GM21717 (cell line): ENCODE measurements at regions not wholly inside any gene's neighbourhood (a gene's known extent, or its start where the extent isn't known, plus 50 kb on each side); places are given as distances from the start of the nearest gene placed in this dataset.
"Not testable (repeated sequence)": the region's sequence is repeated elsewhere in the genome, so short reads cannot be mapped to it uniquely, and the experiment has no call there.

Experiments
- ATAC-seq: cut with Tn5 transposase; IDR thresholded peaks from one replicate; pipeline ENCODE4 v1.9.1; 2021; ENCODE audit warnings: mild to moderate bottlenecking, moderate library complexity; ENCODE audit not compliant: unreplicated experiment

- no peak for ATAC-seq
Measured at GRCh38 chr20:22732751-22733150, 148.4 kb upstream of the FOXA2 start.

DNA sequence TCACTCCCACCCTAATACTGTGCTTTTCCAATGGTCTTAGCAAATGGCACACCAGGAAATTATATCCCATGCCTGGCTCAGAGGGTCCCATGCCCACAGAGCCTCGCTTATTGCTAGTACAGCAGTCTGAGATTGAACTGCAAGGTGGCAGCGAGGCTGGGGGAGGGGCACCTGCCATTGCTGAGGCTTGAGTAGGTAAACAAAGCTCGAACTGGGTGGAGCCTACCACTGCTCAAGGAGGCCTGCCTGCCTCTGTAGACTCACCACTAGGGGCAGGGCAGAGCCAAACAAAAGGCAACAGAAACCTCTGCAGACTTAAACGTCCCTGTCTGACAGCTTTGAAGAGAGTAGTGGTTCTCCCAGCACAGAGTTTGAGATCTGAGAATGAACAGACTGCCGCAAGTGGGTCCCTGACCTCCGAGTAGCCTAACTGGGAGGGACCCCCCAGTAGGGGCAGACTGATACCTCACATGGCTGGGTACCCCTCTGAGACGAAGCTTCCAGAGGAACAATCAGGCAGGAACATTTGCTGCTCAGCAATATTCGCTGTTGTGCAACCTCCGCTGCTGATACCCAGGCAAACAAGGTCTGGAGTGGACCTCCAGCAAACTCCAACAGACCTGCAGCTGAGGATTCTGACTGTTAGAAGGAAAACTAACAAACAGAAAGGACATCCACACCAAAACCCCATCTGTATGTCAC, 150.7 kb upstream of the FOXA2 start:
- ATAC-seq, result not testable (repeated sequence)

DNA sequence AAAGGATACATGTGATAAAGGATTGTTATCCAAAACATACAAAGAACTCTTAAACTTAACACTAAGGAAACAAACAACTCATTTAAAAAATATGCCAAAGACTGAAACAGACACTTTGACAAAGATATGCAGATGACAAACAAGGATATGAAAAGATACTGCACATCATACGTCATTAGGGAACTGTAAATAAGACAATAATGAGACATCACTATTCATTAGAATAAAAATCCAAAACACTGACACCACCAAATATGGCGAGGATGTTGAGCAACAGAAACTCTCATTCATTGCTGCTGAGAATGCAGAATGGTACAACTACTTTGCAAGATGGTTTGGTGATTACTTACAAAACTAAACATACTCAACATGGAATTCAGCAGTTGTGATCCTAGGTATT, 156.5 kb upstream of the FOXA2 start:
- no peak for ATAC-seq

GRCh38 chr20:22744341-22745193, 160.2 kb upstream of the FOXA2 start:
- ATAC-seq, result no peak

DNA sequence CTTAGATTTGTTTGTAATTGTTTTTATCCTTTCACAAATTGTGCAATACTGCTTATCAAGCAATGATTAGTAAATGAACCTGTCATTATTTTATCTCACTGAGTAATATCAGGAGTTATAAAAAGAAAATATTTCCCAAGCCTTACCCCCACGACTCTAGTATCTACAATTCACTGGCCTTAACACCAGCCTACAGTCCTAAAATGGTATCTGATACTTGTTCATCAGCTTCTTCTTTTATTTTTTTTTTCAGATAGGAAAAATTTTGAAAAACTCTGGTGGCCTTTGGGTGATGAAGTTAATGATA, 160.8 kb upstream of the FOXA2 start:
- no peak for ATAC-seq

DNA sequence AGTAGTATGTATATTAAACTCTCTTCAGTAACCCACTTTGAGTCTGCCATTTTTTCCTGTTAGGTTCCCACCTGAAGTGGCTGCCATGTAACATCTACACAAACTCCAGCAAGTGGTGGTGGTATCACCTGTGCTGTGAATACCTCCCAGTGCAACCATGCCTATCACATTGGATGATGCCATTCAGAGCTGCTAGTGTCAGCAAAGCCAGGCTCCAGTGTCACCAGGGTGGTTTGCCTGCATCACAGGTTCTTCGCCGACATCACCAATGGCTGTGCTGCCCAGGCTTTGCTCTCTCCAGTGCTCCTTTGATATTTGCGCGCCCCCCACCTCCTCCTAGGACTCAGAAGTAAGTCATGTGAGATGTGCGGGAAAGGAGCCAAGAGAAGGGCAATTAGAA, 162.6 kb upstream of the FOXA2 start:
- no peak for ATAC-seq

- ATAC-seq, result no peak
Measured at GRCh38 chr20:22752324-22752723, 168.0 kb upstream of the FOXA2 start.

DNA sequence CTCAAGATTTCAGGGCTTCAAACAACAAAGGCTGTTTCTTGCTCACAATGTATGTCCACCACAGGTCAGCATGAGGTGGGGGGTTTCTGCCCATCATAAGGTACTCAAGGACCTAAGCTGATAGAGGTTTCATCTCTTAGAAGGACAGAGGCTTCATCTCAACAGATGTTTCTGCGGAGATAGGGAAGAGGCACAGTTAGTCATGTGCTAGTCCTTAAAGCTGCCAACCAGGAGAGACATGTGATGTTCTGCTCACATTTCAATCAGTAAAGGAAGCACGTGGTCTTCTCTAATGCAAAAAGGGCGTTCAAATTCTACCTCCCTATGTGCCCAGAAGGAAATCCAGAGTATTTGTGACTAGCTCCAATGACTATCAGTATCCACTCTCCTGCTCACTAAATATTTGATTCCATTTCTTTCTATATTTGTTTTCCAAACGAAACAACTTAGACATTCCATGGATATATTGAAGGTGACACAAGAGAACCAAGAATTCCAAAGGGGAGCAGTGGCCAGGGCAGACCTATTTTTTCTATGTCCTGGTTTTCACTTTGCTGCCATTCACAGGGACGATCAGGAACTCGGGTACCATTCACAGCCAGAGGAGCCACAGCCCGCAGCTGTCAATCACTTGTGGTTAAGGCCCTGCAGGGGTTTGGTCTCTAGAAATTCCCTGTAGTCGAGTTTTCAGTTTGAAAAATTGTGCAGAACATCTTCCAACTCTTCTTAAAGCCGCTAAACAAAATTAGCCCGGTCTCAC, 173.2 kb upstream of the FOXA2 start:
- no peak for ATAC-seq

GRCh38 chr20:22758815-22759214, 174.4 kb upstream of the FOXA2 start:
- no peak for ATAC-seq

GRCh38 chr20:22762576-22763256, 178.3 kb upstream of the FOXA2 start:
- no peak for ATAC-seq

GRCh38 chr20:22763257-22763906, 179.0 kb upstream of the FOXA2 start:
- no peak for ATAC-seq

GRCh38 chr20:22768266-22769178, 184.2 kb upstream of the FOXA2 start:
- no peak for ATAC-seq

DNA sequence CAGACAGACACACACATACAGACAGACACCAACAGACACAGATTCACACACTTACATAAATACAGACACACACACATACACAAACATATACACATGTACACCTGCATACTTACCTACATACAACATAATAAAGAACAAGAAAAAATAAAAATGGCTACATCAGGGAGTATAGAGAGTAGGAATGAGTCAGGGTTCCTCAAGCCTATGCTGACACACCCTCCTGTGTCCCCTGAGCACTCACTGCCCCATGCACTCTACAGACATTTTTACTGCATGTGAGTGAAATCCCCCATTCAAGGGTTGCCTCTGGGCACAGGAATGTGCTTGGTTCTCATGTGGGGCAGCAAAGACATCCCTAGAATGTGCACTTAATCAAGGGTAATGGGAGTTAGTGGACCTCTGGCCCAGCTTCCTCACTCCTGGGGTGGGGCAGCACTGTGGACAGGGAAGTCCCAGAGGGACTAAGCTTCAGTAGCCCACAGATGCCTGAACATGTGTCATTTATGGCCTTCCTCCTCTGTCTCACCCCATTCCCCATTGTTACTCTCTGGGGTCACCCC, 185.9 kb upstream of the FOXA2 start:
- no peak for ATAC-seq

GRCh38 chr20:22771706-22772105, 187.3 kb upstream of the FOXA2 start:
- ATAC-seq, result no peak

- no peak for ATAC-seq
Measured at GRCh38 chr20:22773344-22773743, 189.0 kb upstream of the FOXA2 start.

- no peak for ATAC-seq
Measured at GRCh38 chr20:22775256-22775655, 190.9 kb upstream of the FOXA2 start.

DNA sequence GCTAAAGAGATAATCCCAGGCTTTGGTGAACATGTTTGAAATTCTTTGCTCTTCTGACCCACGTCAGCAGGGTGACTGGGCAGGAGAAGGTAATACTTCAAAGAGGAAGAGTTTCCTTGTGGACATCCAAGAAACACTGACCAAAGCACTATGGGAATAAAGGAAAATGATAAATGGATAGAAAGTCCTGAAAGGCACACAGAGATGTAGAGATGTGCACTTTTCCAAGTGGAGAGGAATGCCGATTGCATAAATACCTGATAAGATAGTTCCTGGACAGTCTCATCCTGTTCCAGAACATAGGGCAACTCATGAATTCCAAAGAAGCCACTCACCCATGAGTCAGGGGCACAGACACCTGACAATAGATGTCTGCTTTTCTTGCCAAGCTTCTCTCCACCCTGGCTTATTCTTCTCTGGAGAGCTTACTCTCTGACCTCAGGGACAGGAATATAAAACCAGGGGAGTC, 191.3 kb upstream of the FOXA2 start:
- ATAC-seq, result no peak

DNA sequence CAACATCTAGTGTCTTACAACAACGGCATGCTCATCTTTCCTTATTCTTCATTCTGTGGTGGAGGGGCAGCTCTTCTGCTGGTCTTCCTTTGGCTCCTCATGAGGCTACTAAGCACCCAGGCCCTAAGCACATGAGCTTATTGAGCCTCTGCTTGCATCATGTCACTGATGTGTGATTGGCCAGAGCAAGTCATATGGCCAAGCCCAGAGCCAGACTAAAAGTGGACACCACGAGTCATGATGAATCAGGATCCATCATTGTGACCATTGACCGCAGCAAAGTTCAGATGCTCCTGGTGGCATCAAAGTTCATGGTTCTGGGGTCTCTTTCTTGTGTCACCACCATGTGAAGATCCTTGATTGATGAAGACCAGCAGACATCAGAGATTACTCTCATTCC, 192.0 kb upstream of the FOXA2 start:
- ATAC-seq, result no peak

GRCh38 chr20:22779878-22780277, 195.5 kb upstream of the FOXA2 start:
- ATAC-seq, result no peak
